ENCODE measurements at regions not wholly inside any gene's neighbourhood (a gene's known extent, or its start where the extent isn't known, plus 50 kb on each side); places are given as distances from the start of the nearest gene placed in this dataset.
"Not testable (repeated sequence)": the region's sequence is repeated elsewhere in the genome, so short reads cannot be mapped to it uniquely, and the experiment has no call there.

DNA sequence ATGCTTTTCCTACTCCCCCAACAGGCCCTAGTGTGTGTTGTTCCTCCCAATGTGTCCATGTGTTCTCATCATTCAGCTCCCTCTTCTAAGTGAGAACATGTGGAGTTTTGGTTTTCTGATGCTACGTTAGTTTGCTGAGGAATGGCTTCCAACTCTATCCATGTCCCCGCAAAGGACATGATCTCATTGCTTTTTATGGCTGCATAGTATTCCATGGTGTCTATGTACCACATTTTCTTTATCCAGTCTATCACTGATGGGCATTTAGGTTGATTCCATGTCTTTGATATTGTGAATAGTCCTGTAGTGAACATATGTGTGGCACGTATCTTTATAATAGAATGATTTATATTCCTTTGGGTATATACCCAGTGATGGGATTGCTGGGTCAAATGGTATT, 72.5 kb upstream of the CCNY start:
- not testable (repeated sequence) for H3K36me3 ChIP-seq; H3K4me1 ChIP-seq (ENCODE audit: low read depth); DNase-seq (ENCODE audit: low read depth in 1 of 2, low spot score in 1 of 2); H3K27me3 ChIP-seq; H3K9me3 ChIP-seq (ENCODE audit: low read depth); H3K27ac ChIP-seq; H3K4me3 ChIP-seq

DNA sequence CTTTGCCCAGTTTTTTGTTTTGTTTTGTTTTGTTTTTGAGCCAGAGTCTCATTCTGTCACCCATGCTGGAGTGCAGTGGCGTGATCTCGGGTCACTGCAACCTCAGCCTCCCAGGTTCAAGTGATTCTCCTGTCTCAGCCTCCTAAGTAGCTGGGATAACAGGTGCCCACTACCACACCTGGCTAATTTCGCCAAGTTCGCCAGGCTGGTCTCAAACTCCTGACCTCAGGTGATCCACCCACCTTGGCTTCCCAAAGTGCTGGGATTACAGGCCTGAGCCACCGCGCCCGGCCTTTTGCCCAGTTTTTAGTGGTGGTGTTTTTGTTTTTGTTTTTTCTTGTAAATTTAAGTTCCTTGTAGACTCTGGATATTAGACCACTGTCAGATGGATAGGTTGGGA, 71.7 kb upstream of the CCNY start:
- DNase-seq (ENCODE audit: low read depth in 1 of 2, low spot score in 1 of 2); H3K9me3 ChIP-seq (ENCODE audit: low read depth): not testable (repeated sequence)

DNA sequence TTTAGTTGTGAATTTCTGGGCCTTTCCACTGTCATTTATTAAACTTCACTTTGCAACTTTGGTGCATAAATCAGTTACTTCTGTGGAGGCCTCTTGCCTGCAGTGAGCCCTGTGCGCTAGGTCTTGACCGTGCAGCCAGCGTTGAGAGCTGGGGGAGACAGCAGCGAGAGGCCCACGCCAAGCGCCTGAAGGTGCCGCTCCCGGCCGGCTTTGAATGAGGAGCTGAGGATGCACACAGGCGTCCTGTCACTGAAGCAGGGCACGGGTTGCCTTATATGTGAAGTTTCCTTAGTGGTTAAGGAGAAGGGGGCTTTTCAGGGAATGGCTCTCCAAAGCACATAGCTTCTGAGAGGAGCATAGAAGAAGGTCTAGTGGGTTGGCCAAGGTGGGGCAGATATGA, 70.9 kb upstream of the CCNY start:
- Histone ChIP-seq H3K4me1 (ENCODE audit: low read depth) (no peaks in the 10 kb centered on the region), H3K27ac (no peak overlapping the region), H3K36me3 (no peaks in the 10 kb centered on the region), H3K9me3 (ENCODE audit: low read depth) (no peaks in the 10 kb centered on the region), H3K27me3 (no peaks in the 10 kb centered on the region), H3K4me3 (no peak overlapping the region)
- TF ChIP-seq, protein P1, sequence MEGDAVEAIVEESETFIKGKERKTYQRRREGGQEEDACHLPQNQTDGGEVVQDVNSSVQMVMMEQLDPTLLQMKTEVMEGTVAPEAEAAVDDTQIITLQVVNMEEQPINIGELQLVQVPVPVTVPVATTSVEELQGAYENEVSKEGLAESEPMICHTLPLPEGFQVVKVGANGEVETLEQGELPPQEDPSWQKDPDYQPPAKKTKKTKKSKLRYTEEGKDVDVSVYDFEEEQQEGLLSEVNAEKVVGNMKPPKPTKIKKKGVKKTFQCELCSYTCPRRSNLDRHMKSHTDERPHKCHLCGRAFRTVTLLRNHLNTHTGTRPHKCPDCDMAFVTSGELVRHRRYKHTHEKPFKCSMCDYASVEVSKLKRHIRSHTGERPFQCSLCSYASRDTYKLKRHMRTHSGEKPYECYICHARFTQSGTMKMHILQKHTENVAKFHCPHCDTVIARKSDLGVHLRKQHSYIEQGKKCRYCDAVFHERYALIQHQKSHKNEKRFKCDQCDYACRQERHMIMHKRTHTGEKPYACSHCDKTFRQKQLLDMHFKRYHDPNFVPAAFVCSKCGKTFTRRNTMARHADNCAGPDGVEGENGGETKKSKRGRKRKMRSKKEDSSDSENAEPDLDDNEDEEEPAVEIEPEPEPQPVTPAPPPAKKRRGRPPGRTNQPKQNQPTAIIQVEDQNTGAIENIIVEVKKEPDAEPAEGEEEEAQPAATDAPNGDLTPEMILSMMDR (IDR thresholded peaks at IDR 0.05; ENCODE audit: low read depth, low read length), result no peak
- DNase-seq (ENCODE audit: low read depth in 1 of 2, low spot score in 1 of 2), result no peak

More for the DNA sequence above, 71.7 kb upstream of the CCNY start:
- H3K27me3 ChIP-seq; H3K4me3 ChIP-seq; H3K36me3 ChIP-seq; H3K4me1 ChIP-seq (ENCODE audit: low read depth); H3K27ac ChIP-seq: not testable (repeated sequence)

DNA sequence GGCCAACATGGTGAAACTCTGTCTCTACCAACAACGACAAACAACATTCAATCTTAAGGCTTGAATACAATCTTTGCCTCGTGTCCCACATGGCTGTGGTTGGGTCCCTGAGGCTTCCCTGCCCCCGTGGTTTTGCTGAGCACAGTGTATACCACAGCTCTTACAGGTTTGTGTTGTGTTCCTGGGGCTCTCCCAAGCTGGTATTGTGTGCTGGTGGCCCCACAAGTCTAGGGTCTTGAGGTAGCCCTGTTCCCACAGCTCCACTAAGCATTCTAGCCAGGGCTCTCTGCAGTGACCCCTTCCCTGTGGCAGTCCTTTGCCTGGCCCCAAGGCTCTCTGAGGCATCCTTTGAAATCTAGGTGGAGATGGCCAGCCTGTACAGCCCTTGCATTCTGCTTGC, 68.0 kb upstream of the CCNY start:
- no peak for DNase-seq (ENCODE audit: low read depth in 1 of 2, low spot score in 1 of 2)
- TF ChIP-seq, protein P1 (IDR thresholded peaks at IDR 0.05; ENCODE audit: low read depth, low read length), result no peak
- H3K4me3 ChIP-seq, result no peak overlapping the region
- H3K27ac ChIP-seq, result no peak overlapping the region
- no peaks in the 10 kb centered on the region for H3K36me3 ChIP-seq
- H3K27me3 ChIP-seq, result no peaks in the 10 kb centered on the region
- no peaks in the 10 kb centered on the region for H3K9me3 ChIP-seq (ENCODE audit: low read depth)
- H3K4me1 ChIP-seq (ENCODE audit: low read depth), result no peaks in the 10 kb centered on the region

DNA sequence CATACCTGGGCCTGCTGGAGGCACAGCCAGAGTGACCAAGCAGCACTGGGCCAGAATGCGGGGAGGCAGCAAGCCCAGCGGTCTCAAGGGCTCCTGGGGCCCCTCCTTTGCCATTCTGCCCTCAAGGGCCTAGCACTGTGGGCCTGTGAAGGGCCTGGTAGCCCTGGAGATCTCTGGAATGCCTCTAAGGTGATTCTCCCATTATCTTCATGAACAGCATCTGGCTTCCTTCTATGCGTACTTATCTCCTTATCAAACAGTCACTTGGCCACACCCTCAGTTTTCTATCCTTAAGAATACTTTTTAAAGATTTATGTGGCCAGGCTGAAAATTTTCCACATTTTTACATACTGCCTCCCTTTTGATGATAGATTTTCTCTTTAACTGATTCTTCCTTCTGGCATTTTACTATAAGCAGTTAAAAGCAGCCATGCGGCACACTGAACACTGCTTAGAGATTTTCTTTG, 67.5 kb upstream of the CCNY start:
- no peaks in the 10 kb centered on the region for H3K9me3 ChIP-seq (ENCODE audit: low read depth)
- no peaks in the 10 kb centered on the region for H3K27me3 ChIP-seq
- TF ChIP-seq, protein P1 (IDR thresholded peaks at IDR 0.05; ENCODE audit: low read depth, low read length), result no peak
- no peak overlapping the region for H3K4me3 ChIP-seq
- no peak overlapping the region for H3K27ac ChIP-seq
- no peaks in the 10 kb centered on the region for H3K4me1 ChIP-seq (ENCODE audit: low read depth)
- no peaks in the 10 kb centered on the region for H3K36me3 ChIP-seq
- DNase-seq (ENCODE audit: low read depth in 1 of 2, low spot score in 1 of 2), result no peak

DNA sequence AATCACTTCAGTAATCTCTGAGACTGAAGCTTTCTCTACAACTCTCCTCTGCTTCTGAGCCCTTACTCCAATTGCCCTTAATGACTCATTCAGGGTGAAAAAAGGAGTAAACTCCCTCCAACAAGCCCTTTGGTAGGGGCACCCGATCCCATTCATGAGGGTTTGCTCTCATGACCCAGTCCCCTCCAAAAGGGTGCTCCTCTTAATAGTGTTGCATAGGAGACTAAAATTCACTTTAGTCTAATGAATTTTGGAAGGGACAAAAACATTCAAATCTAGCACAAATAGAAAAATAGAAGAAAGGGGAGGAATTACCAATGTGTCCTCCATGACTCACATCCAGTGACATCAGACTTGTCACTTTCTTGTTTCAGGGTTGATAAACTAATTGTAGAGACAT, 66.2 kb upstream of the CCNY start:
- DNase-seq (ENCODE audit: low read depth in 1 of 2, low spot score in 1 of 2), result no peak
- H3K27ac ChIP-seq, result no peak overlapping the region
- no peaks in the 10 kb centered on the region for H3K36me3 ChIP-seq
- TF ChIP-seq, protein P1 (IDR thresholded peaks at IDR 0.05; ENCODE audit: low read depth, low read length), result no peak
- no peaks in the 10 kb centered on the region for H3K27me3 ChIP-seq
- no peak overlapping the region for H3K4me3 ChIP-seq
- H3K4me1 ChIP-seq (ENCODE audit: low read depth), result no peaks in the 10 kb centered on the region
- H3K9me3 ChIP-seq (ENCODE audit: low read depth), result no peaks in the 10 kb centered on the region
